HepG2 (cell line): ENCODE measurements at regions not wholly inside any gene's neighbourhood (a gene's known extent, or its start where the extent isn't known, plus 50 kb on each side); places are given as distances from the start of the nearest gene placed in this dataset.

Source experiments
- ATAC-seq: fragments of 200-7000 bp; cut with Tn5 transposase; 3 replicates; pipeline ENCODE4 v1.9.1; 2020; ENCODE audit warnings: mild to moderate bottlenecking, moderate library complexity
- BruUV-seq: library from RNA; stranded (reverse); fragments of 400-500 nt; replicated peaks from 2 replicates; lab custom pipeline; 2021; lab: Mats Ljungman, UMichigan
- CTCF ChIA-PET: fragments of 300-600 bp; formaldehyde crosslinking; extraction: SDS; loops from one replicate; lab custom pipeline; 2021; ENCODE audit warnings: low total read pairs, inconsistent platforms, low intra/inter-chr PET ratio; lab: Yijun Ruan, JAX
- POLR2A ChIA-PET: fragments of 350-600 bp; sonication (Branson Sonifier 250); formaldehyde crosslinking; loops from one replicate; lab custom pipeline; 2020; ENCODE audit warnings: antibody characterized with exemption, inconsistent platforms; lab: Yijun Ruan, JAX
- DNase-seq: peaks from one replicate; pipeline ENCODE4 v3.0.0-alpha.2; 2015; ENCODE audit warnings: low spot score
- FAIRE-seq: peaks from 3 replicates; lab custom pipeline; 2011; peaks lifted over from hg19 to GRCh38; lab: Jason Lieb, UNC
- H2AFZ ChIP-seq: one replicate; pipeline ENCODE4 v1.6.1; 2011; ENCODE audit warnings: low read length, inconsistent platforms
- H3K27ac ChIP-seq: fragments of 300-600 bp; 3 replicates; pipeline ENCODE4 v1.8.0; 2011; ENCODE audit warnings: mixed run types, mild to moderate bottlenecking, mixed read lengths, low read length, inconsistent platforms; ENCODE audit not compliant: insufficient read depth; ENCODE audit errors: extremely low read length
- H3K27me3 ChIP-seq, 2 experiments: fragments of 200-600 bp in 1 of 2; 2 replicates in 1 of 2; 3 replicates in 1 of 2; pipeline versions ENCODE4 v1.6.0 to v1.8.0; 2011; ENCODE audit warnings: low read length in 2 of 2, mild to moderate bottlenecking in 2 of 2, moderate library complexity in 2 of 2, inconsistent platforms in 1 of 2; ENCODE audit not compliant: insufficient read depth in 2 of 2, control insufficient read depth in 1 of 2
- H3K36me3 ChIP-seq, 2 experiments: fragments of 200-600 bp in 1 of 2; replicated peaks in 1 of 2; 2 replicates in 1 of 2; 3 replicates in 1 of 2; pipeline versions ENCODE4 v1.5.1 to v1.8.0; 2011; ENCODE audit warnings: low read length in 2 of 2, inconsistent platforms in 1 of 2; ENCODE audit not compliant: insufficient read depth in 2 of 2, control insufficient read depth in 1 of 2
- H3K4me1 ChIP-seq: 2 replicates; pipeline ENCODE4 v1.5.1; 2012; ENCODE audit warnings: low read length, inconsistent platforms; ENCODE audit not compliant: insufficient read depth
- H3K4me2 ChIP-seq: 2 replicates; pipeline ENCODE4 v1.6.0; 2011; ENCODE audit warnings: low read depth, low read length, inconsistent platforms
- H3K4me3 ChIP-seq, 3 experiments: fragments of 200-600 bp in 1 of 3; sonication (generic), shearing (Covaris generic) in 1 of 3; replicated peaks in 1 of 3; 2 replicates each; pipeline ENCODE4 v1.5.1; 2011 to 2016; ENCODE audit warnings: low read length in 3 of 3, inconsistent platforms in 2 of 3, low read depth in 2 of 3, mild to moderate bottlenecking in 2 of 3, control low read depth in 1 of 3, mixed read lengths in 1 of 3; ENCODE audit not compliant: insufficient read depth in 1 of 3
- H3K79me2 ChIP-seq: one replicate; pipeline ENCODE4 v1.6.1; 2011; ENCODE audit warnings: low read length, inconsistent platforms; ENCODE audit not compliant: insufficient read depth
- H3K9ac ChIP-seq: 2 replicates; pipeline ENCODE4 v1.6.0; 2011; ENCODE audit warnings: mild to moderate bottlenecking, low read depth, low read length, inconsistent platforms; ENCODE audit not compliant: insufficient read depth
- H3K9me3 ChIP-seq: 2 replicates; pipeline ENCODE4 v1.5.1; 2012; ENCODE audit warnings: mild to moderate bottlenecking, low read length
- H4K20me1 ChIP-seq: 2 replicates; pipeline ENCODE4 v1.6.0; 2011; ENCODE audit warnings: inconsistent platforms, mild to moderate bottlenecking, low read length, moderate library complexity; ENCODE audit not compliant: insufficient read depth
- ATF7-NPFF ChIP-seq: sonication (generic); formaldehyde crosslinking; IDR thresholded peaks from 2 replicates; pipeline ENCODE4 v1.8.1; 2023; ENCODE audit warnings: mild to moderate bottlenecking, low read depth, missing genetic modification reagents, moderate library complexity
- BRCA1 ChIP-seq: sonication (generic); formaldehyde crosslinking; IDR thresholded peaks from 2 replicates; pipeline ENCODE4 v1.4.0; 2020; ENCODE audit warnings: missing genetic modification reagents
- CHCHD3 ChIP-seq: sonication (generic); formaldehyde crosslinking; IDR thresholded peaks from 2 replicates; pipeline ENCODE4 v1.8.0; 2022; ENCODE audit warnings: mild to moderate bottlenecking, missing genetic modification reagents, moderate library complexity
- CREB1 ChIP-seq, 2 experiments: fragments of 450-650 bp in 1 of 2; IDR thresholded peaks; 2 replicates each; pipeline ENCODE4 v1.6.1; 2016 to 2017; ENCODE audit warnings: control low read depth in 1 of 2, mild to moderate bottlenecking in 1 of 2, missing compliant biosample characterization in 1 of 2, missing genetic modification characterization in 1 of 2
- KMT2A ChIP-seq: sonication (generic); formaldehyde crosslinking; IDR thresholded peaks from 2 replicates; pipeline ENCODE4 v1.4.0; 2020; ENCODE audit warnings: missing genetic modification reagents
- NR2C2 ChIP-seq: sonication (generic); formaldehyde crosslinking; IDR thresholded peaks from 2 replicates; pipeline ENCODE4 v1.4.0; 2020; ENCODE audit warnings: missing genetic modification reagents, mild to moderate bottlenecking, moderate library complexity, borderline replicate concordance
- SP5 ChIP-seq: IDR thresholded peaks from 2 replicates; pipeline ENCODE4 v1.6.1; 2016; ENCODE audit warnings: low read depth, borderline replicate concordance
- WGBS: methylation state at CpG from one replicate; pipeline ENCODE4 v1.1.6; 2017; ENCODE audit warnings: low lambda C conversion rate; 5-methylcytosine and 5-hydroxymethylcytosine counted together
- in situ Hi-C: cut with HindIII; loops from 2 replicates; pipeline ENCODE4 v1.10.0; 2017; ENCODE audit warnings: low pct_unique_long_range_greater_than_20kb; ENCODE audit not compliant: extremely low pct_ligation_motif_present
- intact Hi-C: fragments of 100-400 bp; cut with micrococcal nuclease; formaldehyde crosslinking; loops from one replicate; pipeline ENCODE4 v1.10.0; 2022; ENCODE audit not compliant: unreplicated experiment
- TF ChIP-seq, protein P1 (sequence below): sonication (generic); formaldehyde crosslinking; IDR thresholded peaks from 2 replicates; pipeline ENCODE4 v1.5.1; 2020; ENCODE audit warnings: mild to moderate bottlenecking, moderate library complexity, missing genetic modification reagents

DNA sequence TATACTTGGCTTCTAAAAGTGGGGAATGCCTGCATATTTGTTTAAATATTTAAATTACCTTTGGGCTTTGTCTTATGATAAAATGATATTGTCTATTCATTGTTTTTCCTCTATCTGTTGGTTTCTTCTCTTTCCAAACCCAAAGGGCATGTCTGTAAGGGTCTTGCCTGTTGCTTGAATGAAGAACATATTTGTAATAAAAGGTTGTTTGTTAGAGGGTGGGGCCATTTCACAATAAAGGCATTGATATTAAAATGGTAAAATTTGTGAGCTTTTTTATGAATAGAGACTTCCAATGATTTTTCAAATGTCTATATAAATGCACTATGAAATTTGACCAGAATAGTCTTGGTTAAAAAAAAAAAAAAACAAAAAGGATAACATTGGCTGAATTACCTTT is 105.2 kb downstream of the DKK1 start:
- Histone ChIP-seq H2AFZ (no peak overlapping the region), H3K9ac (no peak overlapping the region), H3K27ac (no peak overlapping the region), H3K36me3 (no peaks in the 10 kb centered on the region)
- CTCF ChIA-PET = no interaction called here
- TF ChIP-seq NR2C2 (CRISPR knock-in tag) = no peak
- TF ChIP-seq, protein P1, sequence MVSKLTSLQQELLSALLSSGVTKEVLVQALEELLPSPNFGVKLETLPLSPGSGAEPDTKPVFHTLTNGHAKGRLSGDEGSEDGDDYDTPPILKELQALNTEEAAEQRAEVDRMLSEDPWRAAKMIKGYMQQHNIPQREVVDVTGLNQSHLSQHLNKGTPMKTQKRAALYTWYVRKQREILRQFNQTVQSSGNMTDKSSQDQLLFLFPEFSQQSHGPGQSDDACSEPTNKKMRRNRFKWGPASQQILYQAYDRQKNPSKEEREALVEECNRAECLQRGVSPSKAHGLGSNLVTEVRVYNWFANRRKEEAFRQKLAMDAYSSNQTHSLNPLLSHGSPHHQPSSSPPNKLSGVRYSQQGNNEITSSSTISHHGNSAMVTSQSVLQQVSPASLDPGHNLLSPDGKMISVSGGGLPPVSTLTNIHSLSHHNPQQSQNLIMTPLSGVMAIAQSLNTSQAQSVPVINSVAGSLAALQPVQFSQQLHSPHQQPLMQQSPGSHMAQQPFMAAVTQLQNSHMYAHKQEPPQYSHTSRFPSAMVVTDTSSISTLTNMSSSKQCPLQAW (CRISPR knock-in tag) = no peak
- TF ChIP-seq KMT2A = no peak
- TF ChIP-seq BRCA1 = no peak
- no peak for TF ChIP-seq CHCHD3 (CRISPR knock-in tag)
- TF ChIP-seq, all 625 proteins: peak for 0
- Histone ChIP-seq H3K79me2 (no peaks in the 10 kb centered on the region), H4K20me1 (no peaks in the 10 kb centered on the region), H3K27me3 (no peaks in the 10 kb centered on the region), H3K4me3 (no peak overlapping the region), H3K9me3 (no peaks in the 10 kb centered on the region), H3K4me1 (no peaks in the 10 kb centered on the region), H3K4me2 (no peak overlapping the region)
- no peak for DNase-seq
- no peak for FAIRE-seq
- intact Hi-C loops = no loop called here
- POLR2A ChIA-PET = no interaction called here
- in situ Hi-C loops = no loop called here
- ATAC-seq = no peak
- BruUV-seq = no TSS peak

DNA sequence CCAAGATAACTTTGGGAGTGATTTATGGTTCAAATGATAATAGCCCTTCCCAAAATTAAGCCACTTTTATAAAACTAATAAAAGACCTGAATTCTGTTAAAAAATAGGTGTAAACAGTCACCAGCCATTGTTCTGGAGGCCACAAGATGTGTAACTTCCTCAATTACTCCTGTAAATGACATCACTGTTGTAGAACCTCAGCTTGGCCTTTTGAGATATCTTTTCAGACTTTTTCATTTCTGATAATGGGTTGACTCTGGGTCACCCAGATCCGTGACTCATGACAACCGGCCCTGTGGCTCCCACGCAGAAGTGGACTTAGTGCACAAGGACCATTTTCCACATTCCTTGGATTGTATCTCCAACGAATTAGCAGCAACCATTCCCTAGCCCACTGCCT is 106.6 kb downstream of the DKK1 start:
- no peak for DNase-seq
- BruUV-seq = no TSS peak
- 35% methylated on average over 4 of the region's 4 CpGs for WGBS
- ATAC-seq = no peak
- Histone ChIP-seq H3K4me2 (no peak overlapping the region), H4K20me1 (no peaks in the 10 kb centered on the region), H3K27ac (no peak overlapping the region), H2AFZ (no peak overlapping the region), H3K27me3 (no peaks in the 10 kb centered on the region), H3K4me1 (no peaks in the 10 kb centered on the region), H3K36me3 (no peaks in the 10 kb centered on the region), H3K4me3 (no peak overlapping the region), H3K9ac (no peak overlapping the region), H3K79me2 (no peaks in the 10 kb centered on the region), H3K9me3 (no peaks in the 10 kb centered on the region)
- POLR2A ChIA-PET = no interaction called here
- intact Hi-C loops = no loop called here
- FAIRE-seq = no peak
- in situ Hi-C loops = no loop called here
- no peak for TF ChIP-seq SP5 (CRISPR knock-in tag)
- no peak for TF ChIP-seq ATF7-NPFF (CRISPR knock-in tag)
- 0 out of 2 replicates have a peak, but pooled peaks have one; percentile 9 for TF ChIP-seq CREB1 (IDR thresholded peaks at IDR 0.05)
- TF ChIP-seq CREB1 (CRISPR knock-in tag; IDR thresholded peaks at IDR 0.05) = no peak
- CTCF ChIA-PET = no interaction called here
